GM19025 (cell line): ENCODE measurements at regions not wholly inside any gene's neighbourhood (a gene's known extent, or its start where the extent isn't known, plus 50 kb on each side); places are given as distances from the start of the nearest gene placed in this dataset.

Experiments used
- ATAC-seq: cut with Tn5 transposase; IDR thresholded peaks from one replicate; pipeline ENCODE4 v1.9.1; 2021; ENCODE audit warnings: mild to moderate bottlenecking, low read depth, moderate library complexity; ENCODE audit not compliant: unreplicated experiment

DNA sequence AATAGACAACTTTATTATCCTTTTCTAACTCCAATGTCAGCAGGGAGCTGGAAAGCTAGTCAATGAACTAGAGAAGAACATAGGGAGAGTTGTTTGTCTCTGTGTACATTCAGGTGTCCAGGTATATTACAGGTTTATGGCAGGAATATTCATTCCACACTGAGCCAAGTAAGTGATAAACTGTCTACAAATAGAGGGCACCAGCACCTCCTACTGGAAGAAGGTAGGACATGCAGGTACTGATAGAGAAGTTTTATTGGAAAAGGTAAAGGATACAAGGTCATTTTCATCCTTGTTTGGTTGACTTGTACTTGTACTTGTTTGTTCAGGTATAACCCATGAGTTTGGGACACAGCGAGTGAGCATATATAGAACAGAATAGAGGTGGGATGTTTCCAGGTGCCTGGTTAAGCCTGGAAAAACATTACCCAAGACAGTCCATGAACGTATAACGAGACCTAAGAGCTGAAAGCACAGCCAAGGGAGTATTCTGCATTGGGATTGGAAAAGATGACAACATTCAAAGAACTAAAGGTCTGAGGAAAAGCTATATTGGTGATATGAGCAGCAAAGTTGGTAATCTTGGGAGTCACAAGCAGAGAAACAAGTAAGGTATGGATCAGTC is 61.4 kb upstream of the PPP1R3C start:
- no peak for ATAC-seq

GRCh38 chr10:91691981-91692380 is 59.1 kb upstream of the PPP1R3C start:
- no peak for ATAC-seq

- no peak for ATAC-seq
Measured at GRCh38 chr10:91690996-91691676, 58.3 kb upstream of the PPP1R3C start.

- no peak for ATAC-seq
Measured at GRCh38 chr10:91690412-91690811, 57.5 kb upstream of the PPP1R3C start.

DNA sequence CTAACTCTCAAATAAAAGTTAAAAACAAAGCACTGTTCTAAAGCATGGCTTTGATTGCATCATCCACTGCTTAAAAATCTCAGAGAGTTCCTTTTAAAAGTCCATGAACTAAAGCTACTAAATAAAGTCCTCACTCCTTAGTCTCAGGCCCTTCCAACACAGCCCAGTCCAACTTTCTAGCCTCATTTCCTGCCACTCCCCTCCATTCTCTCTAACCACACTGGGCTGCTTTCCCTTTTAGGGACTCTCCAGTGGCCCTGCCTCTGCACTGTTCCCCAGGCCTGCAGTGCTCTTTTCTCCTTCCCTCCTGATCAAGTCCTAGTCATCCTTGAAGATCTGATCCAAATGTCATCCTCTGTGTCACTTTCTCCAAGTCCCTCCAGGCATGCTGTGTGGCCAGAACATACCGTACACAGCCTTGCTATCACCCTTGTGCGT is 56.9 kb upstream of the PPP1R3C start:
- ATAC-seq, result no peak

DNA sequence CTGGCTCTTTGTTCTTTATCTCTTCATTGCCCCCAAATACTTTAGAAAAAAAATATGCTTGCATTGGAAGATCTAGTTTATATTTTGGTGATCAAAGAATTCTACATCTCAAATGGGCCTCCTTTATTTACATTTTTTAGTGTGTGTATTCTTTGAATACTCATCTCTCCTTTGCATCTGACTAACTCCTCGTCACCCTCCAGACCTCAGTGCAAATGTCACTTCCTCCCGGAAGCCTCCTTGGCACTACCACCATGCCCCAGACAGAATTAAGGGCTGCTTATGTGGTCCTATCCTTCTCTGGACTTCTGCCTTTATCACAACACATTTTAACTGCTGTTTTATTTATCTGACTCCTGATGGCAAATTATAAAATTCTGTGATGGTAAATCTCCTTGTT is 52.0 kb upstream of the PPP1R3C start:
- no peak for ATAC-seq

- no peak for ATAC-seq
Measured at GRCh38 chr10:91683975-91684374, 51.1 kb upstream of the PPP1R3C start.

DNA sequence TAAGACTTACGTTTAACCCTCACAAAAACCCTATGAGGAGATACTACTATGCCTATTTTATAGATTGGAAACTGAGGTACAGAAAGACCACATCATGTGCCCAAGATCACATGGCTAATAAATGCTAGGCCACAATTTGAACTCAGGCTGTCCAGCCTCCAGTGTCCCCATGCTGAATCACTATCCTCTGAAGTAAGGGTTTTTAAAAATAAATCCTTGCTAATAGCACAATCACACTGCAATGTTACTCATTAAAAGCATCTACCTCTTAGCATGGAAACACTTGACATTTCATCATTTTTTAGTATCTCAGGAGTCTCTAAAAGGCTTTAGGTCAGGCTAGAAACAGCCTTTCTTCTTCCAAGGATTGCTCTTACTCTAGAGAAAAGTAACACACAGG is 50.0 kb upstream of the PPP1R3C start:
- ATAC-seq, result no peak
